HL-60 (cell line): ENCODE measurements at regions not wholly inside any gene's neighbourhood (a gene's known extent, or its start where the extent isn't known, plus 50 kb on each side); places are given as distances from the start of the nearest gene placed in this dataset.

Experiments
- POLR2AphosphoS5 ChIP-seq: IDR thresholded peaks from 2 replicates; pipeline ENCODE4 v1.6.1; 2012; ENCODE audit warnings: low read depth
- TF ChIP-seq, protein P1 (sequence below): IDR thresholded peaks from one replicate; pipeline ENCODE4 v1.5.1; 2011; ENCODE audit warnings: low read length, control low read depth, inconsistent platforms; ENCODE audit not compliant: insufficient read depth

DNA sequence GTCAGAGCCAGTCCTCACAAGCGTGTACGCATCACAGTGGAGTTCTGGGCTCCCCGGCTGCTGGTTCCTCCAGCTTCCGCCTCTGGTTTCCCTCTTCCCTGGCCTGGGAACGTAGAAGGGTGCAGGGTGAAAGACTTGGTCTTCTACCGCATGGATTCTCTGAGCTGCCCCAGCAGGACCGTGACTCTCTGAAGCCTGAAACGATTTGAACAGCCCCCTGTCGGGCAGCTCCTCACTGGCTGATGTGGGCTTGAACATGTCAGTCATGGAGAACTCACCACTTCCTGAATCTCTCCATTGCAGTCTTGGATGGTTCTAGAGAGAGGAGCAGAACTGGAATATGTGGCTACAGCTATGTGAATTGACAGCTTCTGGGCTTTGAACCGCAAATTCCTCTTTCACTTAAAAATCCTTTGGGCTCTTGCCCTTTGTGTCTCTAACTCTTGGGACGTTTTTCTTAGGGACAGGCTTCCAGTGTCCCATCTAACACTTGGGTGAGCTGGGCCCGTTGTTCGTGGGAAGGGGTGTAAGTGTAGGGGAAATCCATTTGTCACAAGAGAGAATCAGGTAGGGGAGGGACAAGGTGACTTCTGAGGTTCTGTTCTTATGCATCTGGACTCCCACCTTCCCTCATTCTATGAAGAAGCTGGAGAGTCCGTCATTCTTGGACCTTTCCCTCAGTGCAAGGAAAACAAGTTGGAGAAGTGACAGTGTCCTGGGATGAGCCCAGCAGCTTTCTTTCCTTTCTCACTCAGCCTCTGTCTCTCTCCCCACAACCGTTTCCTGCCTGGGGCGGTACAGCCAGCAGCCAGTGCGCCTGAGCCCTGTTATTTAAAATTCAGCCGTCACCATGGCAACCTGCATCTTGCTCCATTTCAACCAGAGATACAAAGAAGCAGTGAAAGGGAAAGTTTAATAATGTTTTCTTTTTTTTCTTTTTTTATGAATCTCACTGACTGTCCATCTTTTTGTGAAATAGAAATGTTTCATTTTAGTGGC lies 84.7 kb downstream of the PTTG1 start:
- TF ChIP-seq, protein P1, sequence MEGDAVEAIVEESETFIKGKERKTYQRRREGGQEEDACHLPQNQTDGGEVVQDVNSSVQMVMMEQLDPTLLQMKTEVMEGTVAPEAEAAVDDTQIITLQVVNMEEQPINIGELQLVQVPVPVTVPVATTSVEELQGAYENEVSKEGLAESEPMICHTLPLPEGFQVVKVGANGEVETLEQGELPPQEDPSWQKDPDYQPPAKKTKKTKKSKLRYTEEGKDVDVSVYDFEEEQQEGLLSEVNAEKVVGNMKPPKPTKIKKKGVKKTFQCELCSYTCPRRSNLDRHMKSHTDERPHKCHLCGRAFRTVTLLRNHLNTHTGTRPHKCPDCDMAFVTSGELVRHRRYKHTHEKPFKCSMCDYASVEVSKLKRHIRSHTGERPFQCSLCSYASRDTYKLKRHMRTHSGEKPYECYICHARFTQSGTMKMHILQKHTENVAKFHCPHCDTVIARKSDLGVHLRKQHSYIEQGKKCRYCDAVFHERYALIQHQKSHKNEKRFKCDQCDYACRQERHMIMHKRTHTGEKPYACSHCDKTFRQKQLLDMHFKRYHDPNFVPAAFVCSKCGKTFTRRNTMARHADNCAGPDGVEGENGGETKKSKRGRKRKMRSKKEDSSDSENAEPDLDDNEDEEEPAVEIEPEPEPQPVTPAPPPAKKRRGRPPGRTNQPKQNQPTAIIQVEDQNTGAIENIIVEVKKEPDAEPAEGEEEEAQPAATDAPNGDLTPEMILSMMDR, result no peak
- TF ChIP-seq POLR2AphosphoS5, result no peak
